PFSK-1 (cell line): ENCODE measurements at regions not wholly inside any gene's neighbourhood (a gene's known extent, or its start where the extent isn't known, plus 50 kb on each side); places are given as distances from the start of the nearest gene placed in this dataset.

ENCODE experiments used
- FOXP2 ChIP-seq: optimal IDR thresholded peaks from 2 replicates; pipeline ENCODE3; 2011; ENCODE audit warnings: borderline replicate concordance, control low read depth, inconsistent platforms; ENCODE audit not compliant: insufficient read depth; ENCODE audit errors: extremely low read length, extremely low read depth
- POLR2AphosphoS5 ChIP-seq: IDR thresholded peaks from 2 replicates; pipeline ENCODE4 v1.6.1; 2012; ENCODE audit warnings: low read depth, mild to moderate bottlenecking, control low read depth, low read length, moderate library complexity
- SIN3A ChIP-seq: IDR thresholded peaks from 2 replicates; pipeline ENCODE4 v1.6.1; 2012; ENCODE audit warnings: mild to moderate bottlenecking, low read length, moderate library complexity, borderline replicate concordance; ENCODE audit not compliant: insufficient read depth
- TAF1 ChIP-seq: IDR thresholded peaks from 2 replicates; pipeline ENCODE4 v1.6.1; 2012; ENCODE audit warnings: low read length, control low read depth, borderline replicate concordance; ENCODE audit not compliant: insufficient read depth
- TF ChIP-seq, protein P1 (sequence below), 2 experiments: IDR thresholded peaks; 2 replicates each; pipeline versions ENCODE4 v1.6.1 to v1.8.0; 2011 to 2012; ENCODE audit warnings: low read depth in 2 of 2, low read length in 2 of 2, control low read depth in 1 of 2, inconsistent platforms in 1 of 2, mild to moderate bottlenecking in 1 of 2, moderate library complexity in 1 of 2; ENCODE audit not compliant: insufficient read depth in 1 of 2

DNA sequence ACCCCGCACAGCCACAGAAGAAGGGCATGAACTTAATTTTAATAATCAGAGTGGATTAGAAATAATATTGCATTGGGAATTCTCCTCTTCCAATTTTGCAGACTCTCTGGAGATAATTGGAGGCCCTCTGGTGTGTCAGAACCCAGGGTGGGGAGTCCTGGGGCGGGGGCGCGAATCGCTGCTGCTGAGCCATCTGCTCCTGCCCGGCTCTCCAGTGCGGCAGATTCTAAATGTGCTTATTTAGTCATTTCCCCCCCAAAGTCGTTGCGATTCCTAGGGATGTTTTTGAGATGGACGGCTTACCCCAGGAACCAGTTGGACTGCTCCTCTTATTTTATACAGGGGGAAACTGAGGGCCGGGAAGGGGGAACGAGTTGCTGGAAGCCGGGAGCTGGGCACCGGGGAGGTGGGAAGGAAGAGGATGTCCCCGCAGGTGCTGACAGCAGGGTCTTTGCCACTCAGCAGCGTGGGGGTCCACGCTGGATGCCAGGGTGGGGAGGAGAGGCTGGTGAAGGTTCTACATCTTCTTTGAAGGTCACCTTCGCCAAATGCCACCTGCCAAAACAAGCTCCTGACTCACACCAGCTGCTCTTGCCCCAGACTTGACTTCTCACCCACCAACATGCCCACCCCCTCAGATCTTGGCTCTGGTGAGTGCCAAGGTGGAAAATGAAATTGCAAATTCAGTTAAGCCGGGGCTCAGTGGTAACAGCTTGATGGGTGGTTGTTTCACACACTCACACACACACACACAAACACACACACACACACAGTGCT lies 91.3 kb upstream of the PRR23E start:
- TF ChIP-seq FOXP2 (no peak), POLR2AphosphoS5 (no peak), TAF1 (no peak)

DNA sequence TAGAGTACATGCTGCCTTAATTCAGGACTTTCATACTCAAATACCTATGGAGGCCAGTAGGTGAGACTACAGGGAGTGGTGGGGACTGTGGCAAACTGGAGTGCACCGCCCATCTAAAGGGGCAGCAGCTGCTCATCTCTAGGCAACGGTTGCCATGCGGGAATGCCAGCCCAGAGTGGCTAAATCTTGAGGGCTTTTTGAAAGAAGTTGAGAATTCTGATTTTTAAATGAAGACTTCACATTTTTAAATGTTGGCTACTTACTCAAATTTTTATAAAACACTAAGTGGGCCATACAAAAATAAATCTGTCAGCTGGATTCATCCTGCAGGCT lies 90.8 kb upstream of the PRR23E start:
- no peak for TF ChIP-seq POLR2AphosphoS5

DNA sequence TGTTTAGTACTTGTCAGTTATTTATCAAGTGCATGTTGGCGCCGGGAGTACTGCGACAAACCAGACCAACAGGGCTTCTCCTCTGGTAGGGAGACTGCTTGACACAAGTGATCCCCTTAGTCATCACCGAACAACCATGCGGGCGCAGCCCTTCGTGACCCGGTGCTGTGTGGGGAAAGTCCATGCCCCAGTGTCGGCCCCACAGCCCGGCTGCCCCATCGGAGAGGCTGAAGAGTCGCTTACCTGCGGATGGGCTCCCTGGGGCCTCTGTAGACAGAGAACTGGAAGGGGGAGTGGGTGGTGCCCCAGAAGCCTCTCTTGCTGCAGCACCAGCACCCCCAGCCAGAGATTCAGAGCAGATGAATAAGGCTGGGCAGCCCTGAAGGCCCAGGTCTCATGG lies 90.3 kb upstream of the PRR23E start:
- TF ChIP-seq FOXP2 (no peak), POLR2AphosphoS5 (no peak), TAF1 (no peak), SIN3A (no peak)
- TF ChIP-seq, protein P1, sequence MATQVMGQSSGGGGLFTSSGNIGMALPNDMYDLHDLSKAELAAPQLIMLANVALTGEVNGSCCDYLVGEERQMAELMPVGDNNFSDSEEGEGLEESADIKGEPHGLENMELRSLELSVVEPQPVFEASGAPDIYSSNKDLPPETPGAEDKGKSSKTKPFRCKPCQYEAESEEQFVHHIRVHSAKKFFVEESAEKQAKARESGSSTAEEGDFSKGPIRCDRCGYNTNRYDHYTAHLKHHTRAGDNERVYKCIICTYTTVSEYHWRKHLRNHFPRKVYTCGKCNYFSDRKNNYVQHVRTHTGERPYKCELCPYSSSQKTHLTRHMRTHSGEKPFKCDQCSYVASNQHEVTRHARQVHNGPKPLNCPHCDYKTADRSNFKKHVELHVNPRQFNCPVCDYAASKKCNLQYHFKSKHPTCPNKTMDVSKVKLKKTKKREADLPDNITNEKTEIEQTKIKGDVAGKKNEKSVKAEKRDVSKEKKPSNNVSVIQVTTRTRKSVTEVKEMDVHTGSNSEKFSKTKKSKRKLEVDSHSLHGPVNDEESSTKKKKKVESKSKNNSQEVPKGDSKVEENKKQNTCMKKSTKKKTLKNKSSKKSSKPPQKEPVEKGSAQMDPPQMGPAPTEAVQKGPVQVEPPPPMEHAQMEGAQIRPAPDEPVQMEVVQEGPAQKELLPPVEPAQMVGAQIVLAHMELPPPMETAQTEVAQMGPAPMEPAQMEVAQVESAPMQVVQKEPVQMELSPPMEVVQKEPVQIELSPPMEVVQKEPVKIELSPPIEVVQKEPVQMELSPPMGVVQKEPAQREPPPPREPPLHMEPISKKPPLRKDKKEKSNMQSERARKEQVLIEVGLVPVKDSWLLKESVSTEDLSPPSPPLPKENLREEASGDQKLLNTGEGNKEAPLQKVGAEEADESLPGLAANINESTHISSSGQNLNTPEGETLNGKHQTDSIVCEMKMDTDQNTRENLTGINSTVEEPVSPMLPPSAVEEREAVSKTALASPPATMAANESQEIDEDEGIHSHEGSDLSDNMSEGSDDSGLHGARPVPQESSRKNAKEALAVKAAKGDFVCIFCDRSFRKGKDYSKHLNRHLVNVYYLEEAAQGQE (IDR thresholded peaks at IDR 0.05; ENCODE audit: insufficient read depth in 1 of 2, low read depth in 2 of 2, low read length in 2 of 2): no peak

DNA sequence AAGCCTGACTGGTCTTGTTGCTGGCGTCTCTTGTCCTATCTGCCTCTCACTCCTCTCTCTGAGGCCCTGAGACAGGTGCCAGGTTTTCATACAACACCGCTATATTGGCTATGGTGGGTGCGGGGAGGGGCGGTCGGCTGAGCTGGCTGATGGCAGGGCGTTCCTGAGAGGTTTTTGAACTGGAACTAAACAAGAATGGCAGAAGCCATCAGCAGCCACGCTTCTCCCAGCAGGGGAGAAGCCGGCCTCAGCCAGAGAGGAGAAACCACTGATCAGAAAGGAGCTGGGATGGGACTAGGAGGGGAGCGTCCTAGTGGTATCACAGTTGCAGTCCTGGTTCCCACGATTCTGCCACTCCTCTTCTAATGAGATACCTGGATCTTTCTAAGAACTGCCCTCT lies 89.9 kb upstream of the PRR23E start:
- no peak for TF ChIP-seq FOXP2
- TF ChIP-seq TAF1: no peak
- TF ChIP-seq, protein P1 (IDR thresholded peaks at IDR 0.05; ENCODE audit: insufficient read depth in 1 of 2, low read depth in 2 of 2, low read length in 2 of 2): no peak
- no peak for TF ChIP-seq POLR2AphosphoS5
- no peak for TF ChIP-seq SIN3A

- TF ChIP-seq FOXP2: no peak
These were observed 88.3 kb upstream of the PRR23E start for GRCh38 chr3:127104586-127104985.

- TF ChIP-seq FOXP2 (no peak), TAF1 (no peak)
- TF ChIP-seq, protein P1 (IDR thresholded peaks at IDR 0.05; ENCODE audit: insufficient read depth in 1 of 2, low read depth in 2 of 2, low read length in 2 of 2): no peak
These were observed 87.3 kb upstream of the PRR23E start for GRCh38 chr3:127105587-127105986.

GRCh38 chr3:127106053-127106452 lies 86.9 kb upstream of the PRR23E start:
- TF ChIP-seq SIN3A: no peak
- no peak for TF ChIP-seq FOXP2
- no peak for TF ChIP-seq TAF1
- TF ChIP-seq, protein P1 (IDR thresholded peaks at IDR 0.05; ENCODE audit: insufficient read depth in 1 of 2, low read depth in 2 of 2, low read length in 2 of 2): no peak
- no peak for TF ChIP-seq POLR2AphosphoS5
